MM.1S (cell line): ENCODE measurements at regions not wholly inside any gene's neighbourhood (a gene's known extent, or its start where the extent isn't known, plus 50 kb on each side); places are given as distances from the start of the nearest gene placed in this dataset.
"Not testable (repeated sequence)": the region's sequence is repeated elsewhere in the genome, so short reads cannot be mapped to it uniquely, and the experiment has no call there.

Source experiments
- DNase-seq: peaks from one replicate; pipeline ENCODE4 v3.0.0-alpha.2; 2015
- H2AFZ ChIP-seq: fragments of 300-600 bp; sonication (generic); 2 replicates; pipeline ENCODE4 v1.6.0; 2016; ENCODE audit warnings: antibody characterized with exemption, low read length
- H3F3A ChIP-seq: fragments of 300-600 bp; sonication (generic); 2 replicates; pipeline ENCODE4 v1.6.1; 2016; ENCODE audit warnings: mild to moderate bottlenecking, antibody characterized with exemption, low read length, moderate library complexity, mixed read lengths; ENCODE audit not compliant: insufficient read depth
- H3K27ac ChIP-seq: fragments of 300-600 bp; sonication (generic); 2 replicates; pipeline ENCODE4 v1.5.1; 2016; ENCODE audit warnings: mild to moderate bottlenecking, low read length
- H3K27me3 ChIP-seq: fragments of 300-600 bp; sonication (generic); replicated peaks from 2 replicates; pipeline ENCODE4 v1.6.0; 2016; ENCODE audit warnings: low read length; ENCODE audit not compliant: insufficient read depth
- H3K36me3 ChIP-seq: fragments of 300-600 bp; sonication (generic); replicated peaks from 2 replicates; pipeline ENCODE4 v1.6.1; 2016; ENCODE audit warnings: mild to moderate bottlenecking, low read length, mixed read lengths; ENCODE audit not compliant: insufficient read depth
- H3K4me1 ChIP-seq: fragments of 300-600 bp; sonication (generic); 2 replicates; pipeline ENCODE4 v1.6.1; 2016; ENCODE audit warnings: low read length, mixed read lengths
- H3K4me2 ChIP-seq: fragments of 300-600 bp; sonication (generic); 2 replicates; pipeline ENCODE4 v1.6.0; 2016; ENCODE audit warnings: low read depth, low read length
- H3K4me3 ChIP-seq: fragments of 300-600 bp; sonication (generic); 2 replicates; pipeline ENCODE4 v1.5.1; 2016; ENCODE audit warnings: low read length, mixed read lengths
- H3K79me2 ChIP-seq: fragments of 300-600 bp; sonication (generic); 2 replicates; pipeline ENCODE4 v1.6.1; 2016; ENCODE audit warnings: mixed run types, low read length, mixed read lengths
- H3K9ac ChIP-seq: fragments of 300-600 bp; sonication (generic); 2 replicates; pipeline ENCODE4 v1.6.1; 2016; ENCODE audit warnings: low read length, mixed read lengths
- H3K9me2 ChIP-seq: fragments of 300-600 bp; sonication (generic); replicated peaks from 2 replicates; pipeline ENCODE4 v1.6.1; 2016; ENCODE audit warnings: mild to moderate bottlenecking, low read length, mixed read lengths; ENCODE audit not compliant: insufficient read depth
- H3K9me3 ChIP-seq: fragments of 300-600 bp; sonication (generic); replicated peaks from 2 replicates; pipeline ENCODE4 v1.6.1; 2016; ENCODE audit warnings: mild to moderate bottlenecking, low read length, mixed read lengths; ENCODE audit not compliant: insufficient read depth
- H4K20me1 ChIP-seq: fragments of 300-600 bp; sonication (generic); 2 replicates; pipeline ENCODE4 v1.6.1; 2016; ENCODE audit warnings: mild to moderate bottlenecking, low read length, moderate library complexity, mixed read lengths; ENCODE audit not compliant: insufficient read depth
- CTCF ChIP-seq: fragments of 300-600 bp; sonication (generic); IDR thresholded peaks from 2 replicates; pipeline ENCODE4 v1.5.1; 2016; ENCODE audit warnings: antibody characterized with exemption, low read length, mixed read lengths
- EZH2 ChIP-seq: fragments of 300-600 bp; sonication (generic); optimal IDR thresholded peaks from 2 replicates; pipeline ENCODE3; 2017; ENCODE audit warnings: low read depth, mild to moderate bottlenecking, antibody characterized with exemption, low read length, mixed read lengths
- EZH2phosphoT487 ChIP-seq: fragments of 300-600 bp; sonication (generic); IDR thresholded peaks from 2 replicates; pipeline ENCODE4 v1.6.1; 2018; ENCODE audit warnings: antibody characterized with exemption, low read length

GRCh38 chr12:131213896-131214442 lies 260.3 kb downstream of the ADGRD1 start:
- no peaks in the 10 kb centered on the region for H3K79me2 ChIP-seq
- no peaks in the 10 kb centered on the region for H3F3A ChIP-seq
- H3K4me1 ChIP-seq, result no peaks in the 10 kb centered on the region
- H3K4me3 ChIP-seq, result no peak overlapping the region
- no peaks in the 10 kb centered on the region for H3K9me3 ChIP-seq
- no peaks in the 10 kb centered on the region for H4K20me1 ChIP-seq
- H3K36me3 ChIP-seq, result no peaks in the 10 kb centered on the region
- no peak overlapping the region for H3K9ac ChIP-seq
- H3K27me3 ChIP-seq, result peaks cover 19% of the 10 kb centered on the region; the same call in 1 of the 2 replicates
- no peak overlapping the region for H3K27ac ChIP-seq
- no peak for DNase-seq
- no peaks in the 10 kb centered on the region for H3K9me2 ChIP-seq
- H2AFZ ChIP-seq, result no peak overlapping the region
- H3K4me2 ChIP-seq, result no peak overlapping the region
- TF ChIP-seq EZH2 (no peak), EZH2phosphoT487 (no peak), CTCF (no peak)

GRCh38 chr12:131214936-131215335 lies 261.2 kb downstream of the ADGRD1 start:
- not testable (repeated sequence) for H3K27ac ChIP-seq, H3K79me2 ChIP-seq, DNase-seq, H3K36me3 ChIP-seq, H3K4me2 ChIP-seq, H3F3A ChIP-seq, H3K4me1 ChIP-seq, H4K20me1 ChIP-seq, H2AFZ ChIP-seq, H3K9ac ChIP-seq, H3K9me3 ChIP-seq, H3K9me2 ChIP-seq, H3K4me3 ChIP-seq
- peaks cover 19% of the 10 kb centered on the region; the same call in 1 of the 2 replicates for H3K27me3 ChIP-seq

- H3K9me2 ChIP-seq, H3K36me3 ChIP-seq, H3K4me1 ChIP-seq, H3K27ac ChIP-seq, H2AFZ ChIP-seq, H3K4me3 ChIP-seq, H3K9ac ChIP-seq, H3K4me2 ChIP-seq, H3K79me2 ChIP-seq, DNase-seq, H4K20me1 ChIP-seq, H3F3A ChIP-seq, H3K9me3 ChIP-seq: not testable (repeated sequence)
- H3K27me3 ChIP-seq, result peaks cover 19% of the 10 kb centered on the region; the same call in 1 of the 2 replicates
Observed at GRCh38 chr12:131216587-131216986, 262.9 kb downstream of the ADGRD1 start.

GRCh38 chr12:131217024-131217586 lies 263.4 kb downstream of the ADGRD1 start:
- no peak overlapping the region for H3K27ac ChIP-seq
- no peak overlapping the region for H2AFZ ChIP-seq
- H3K27me3 ChIP-seq, result peaks cover 19% of the 10 kb centered on the region; the same call in 1 of the 2 replicates
- H3K9ac ChIP-seq, result no peak overlapping the region
- no peak overlapping the region for H3K4me2 ChIP-seq
- H3K9me3 ChIP-seq, result no peaks in the 10 kb centered on the region
- no peaks in the 10 kb centered on the region for H3K79me2 ChIP-seq
- no peaks in the 10 kb centered on the region for H3K36me3 ChIP-seq
- H3K4me3 ChIP-seq, result no peak overlapping the region
- no peaks in the 10 kb centered on the region for H3K9me2 ChIP-seq
- H4K20me1 ChIP-seq, result no peaks in the 10 kb centered on the region
- no peak for TF ChIP-seq EZH2
- no peak for TF ChIP-seq CTCF
- TF ChIP-seq EZH2phosphoT487, result no peak
- H3K4me1 ChIP-seq, result no peaks in the 10 kb centered on the region
- DNase-seq, result no peak
- H3F3A ChIP-seq, result no peaks in the 10 kb centered on the region
